ENCODE measurements at regions not wholly inside any gene's neighbourhood (a gene's known extent, or its start where the extent isn't known, plus 50 kb on each side); places are given as distances from the start of the nearest gene placed in this dataset.

GRCh38 chr9:96121136-96121535, 180.8 kb downstream of the HSD17B3 start:
- TF ChIP-seq, protein P1, sequence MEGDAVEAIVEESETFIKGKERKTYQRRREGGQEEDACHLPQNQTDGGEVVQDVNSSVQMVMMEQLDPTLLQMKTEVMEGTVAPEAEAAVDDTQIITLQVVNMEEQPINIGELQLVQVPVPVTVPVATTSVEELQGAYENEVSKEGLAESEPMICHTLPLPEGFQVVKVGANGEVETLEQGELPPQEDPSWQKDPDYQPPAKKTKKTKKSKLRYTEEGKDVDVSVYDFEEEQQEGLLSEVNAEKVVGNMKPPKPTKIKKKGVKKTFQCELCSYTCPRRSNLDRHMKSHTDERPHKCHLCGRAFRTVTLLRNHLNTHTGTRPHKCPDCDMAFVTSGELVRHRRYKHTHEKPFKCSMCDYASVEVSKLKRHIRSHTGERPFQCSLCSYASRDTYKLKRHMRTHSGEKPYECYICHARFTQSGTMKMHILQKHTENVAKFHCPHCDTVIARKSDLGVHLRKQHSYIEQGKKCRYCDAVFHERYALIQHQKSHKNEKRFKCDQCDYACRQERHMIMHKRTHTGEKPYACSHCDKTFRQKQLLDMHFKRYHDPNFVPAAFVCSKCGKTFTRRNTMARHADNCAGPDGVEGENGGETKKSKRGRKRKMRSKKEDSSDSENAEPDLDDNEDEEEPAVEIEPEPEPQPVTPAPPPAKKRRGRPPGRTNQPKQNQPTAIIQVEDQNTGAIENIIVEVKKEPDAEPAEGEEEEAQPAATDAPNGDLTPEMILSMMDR (conservative IDR thresholded peaks at IDR 0.05; ENCODE audit: low read length): no peak
- no peak for TF ChIP-seq EZH2phosphoT487 (IDR thresholded peaks at IDR 0.05; ENCODE audit: borderline replicate concordance)

Measured in Loucy (cell line).